LNCaP clone FGC (cell line): ENCODE measurements at regions not wholly inside any gene's neighbourhood (a gene's known extent, or its start where the extent isn't known, plus 50 kb on each side); places are given as distances from the start of the nearest gene placed in this dataset.
"Not testable (repeated sequence)": the region's sequence is repeated elsewhere in the genome, so short reads cannot be mapped to it uniquely, and the experiment has no call there.

Source experiments
- DNase-seq: peaks from one replicate; pipeline ENCODE4 v3.0.0-alpha.2; 2011; ENCODE audit warnings: low read depth
- H3K4me3 ChIP-seq: 2 replicates; pipeline ENCODE4 v1.5.1; 2011; ENCODE audit warnings: mild to moderate bottlenecking, low read depth, low read length, control low read depth
- TF ChIP-seq, protein P1 (sequence below): IDR thresholded peaks from 2 replicates; pipeline ENCODE4 v1.5.1; 2012; ENCODE audit warnings: mild to moderate bottlenecking; ENCODE audit not compliant: control insufficient read depth, insufficient read depth; ENCODE audit errors: extremely low read depth

DNA sequence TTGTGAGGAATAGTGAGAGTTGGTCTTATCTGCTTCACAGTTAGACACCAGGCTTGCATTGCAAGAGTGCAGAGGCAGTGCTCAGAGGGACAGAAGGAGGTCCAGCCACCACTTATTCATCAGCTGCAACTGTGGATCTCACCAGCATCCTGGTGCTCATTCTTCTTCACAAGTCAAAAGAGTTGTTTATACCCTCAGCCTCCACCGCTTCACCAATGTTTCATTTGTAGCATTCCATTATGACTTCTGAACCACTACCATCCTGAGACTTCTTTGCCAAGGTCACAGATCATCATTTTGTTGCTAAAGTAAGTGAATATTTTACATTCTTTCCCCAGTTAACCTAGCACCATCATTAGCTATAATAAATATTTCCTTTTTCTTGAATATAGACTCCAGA lies 230.5 kb upstream of the KITLG start:
- TF ChIP-seq, protein P1, sequence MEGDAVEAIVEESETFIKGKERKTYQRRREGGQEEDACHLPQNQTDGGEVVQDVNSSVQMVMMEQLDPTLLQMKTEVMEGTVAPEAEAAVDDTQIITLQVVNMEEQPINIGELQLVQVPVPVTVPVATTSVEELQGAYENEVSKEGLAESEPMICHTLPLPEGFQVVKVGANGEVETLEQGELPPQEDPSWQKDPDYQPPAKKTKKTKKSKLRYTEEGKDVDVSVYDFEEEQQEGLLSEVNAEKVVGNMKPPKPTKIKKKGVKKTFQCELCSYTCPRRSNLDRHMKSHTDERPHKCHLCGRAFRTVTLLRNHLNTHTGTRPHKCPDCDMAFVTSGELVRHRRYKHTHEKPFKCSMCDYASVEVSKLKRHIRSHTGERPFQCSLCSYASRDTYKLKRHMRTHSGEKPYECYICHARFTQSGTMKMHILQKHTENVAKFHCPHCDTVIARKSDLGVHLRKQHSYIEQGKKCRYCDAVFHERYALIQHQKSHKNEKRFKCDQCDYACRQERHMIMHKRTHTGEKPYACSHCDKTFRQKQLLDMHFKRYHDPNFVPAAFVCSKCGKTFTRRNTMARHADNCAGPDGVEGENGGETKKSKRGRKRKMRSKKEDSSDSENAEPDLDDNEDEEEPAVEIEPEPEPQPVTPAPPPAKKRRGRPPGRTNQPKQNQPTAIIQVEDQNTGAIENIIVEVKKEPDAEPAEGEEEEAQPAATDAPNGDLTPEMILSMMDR, result no peak
- H3K4me3 ChIP-seq, result no peak overlapping the region
- DNase-seq, result no peak

DNA sequence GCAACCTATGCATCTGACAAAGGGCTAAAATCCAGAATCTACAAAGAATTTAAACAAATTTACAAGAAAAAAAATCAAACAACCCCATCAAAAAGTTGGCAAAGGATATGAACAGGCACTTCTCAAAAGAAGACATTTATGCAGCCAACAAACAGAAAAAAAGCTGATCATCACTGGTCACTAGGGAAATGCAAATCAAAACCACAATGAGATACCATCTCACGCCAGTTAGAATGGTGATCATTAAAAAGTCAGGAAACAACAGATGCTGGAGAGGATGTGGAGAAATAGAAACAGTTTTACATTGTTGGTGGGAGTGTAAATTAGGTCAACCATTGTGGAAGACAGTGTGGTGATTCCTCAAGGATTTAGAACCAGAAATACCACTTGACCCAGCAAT lies 229.6 kb upstream of the KITLG start:
- not testable (repeated sequence) for H3K4me3 ChIP-seq, DNase-seq

DNA sequence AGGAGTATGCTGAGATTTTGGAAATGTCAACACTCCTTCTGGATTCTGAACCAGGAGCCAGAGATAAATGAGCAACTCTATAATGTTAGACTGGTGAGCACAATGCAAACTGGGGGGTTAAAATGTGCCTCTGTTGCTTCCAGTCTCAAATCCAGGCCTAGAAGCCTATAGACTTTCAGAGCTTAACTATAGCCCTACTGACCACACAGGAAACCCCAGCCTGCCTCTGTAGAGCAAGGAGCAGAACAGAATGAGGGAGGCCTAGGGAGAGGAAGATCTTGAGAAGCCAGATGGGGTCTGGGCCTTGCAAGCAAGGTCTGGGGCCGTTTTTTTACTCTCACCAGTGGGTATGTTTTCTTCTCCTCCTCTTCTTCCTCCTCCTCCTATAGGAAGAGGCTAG lies 225.4 kb upstream of the KITLG start:
- TF ChIP-seq, protein P1, result no peak
- no peak overlapping the region for H3K4me3 ChIP-seq
- no peak for DNase-seq

DNA sequence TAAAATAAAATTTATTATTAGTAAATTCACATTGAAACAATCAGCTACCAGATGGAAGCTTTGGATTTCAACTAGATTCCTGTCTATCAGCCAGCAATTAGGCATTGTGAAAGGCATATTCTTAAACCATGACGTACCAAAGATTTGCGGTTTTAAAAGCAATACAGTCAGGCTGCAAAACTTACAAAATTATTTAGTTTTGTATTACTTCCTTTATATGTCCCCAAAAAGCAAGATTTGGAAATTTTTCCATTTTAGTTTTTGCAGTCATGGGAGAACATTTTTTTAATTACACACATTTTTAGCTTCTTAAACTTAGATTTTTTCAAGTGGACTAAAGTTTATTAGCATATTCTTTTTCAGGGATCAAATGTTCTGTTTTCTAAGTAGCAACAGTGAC lies 225.0 kb upstream of the KITLG start:
- no peak for DNase-seq
- TF ChIP-seq, protein P1, result no peak
- no peak overlapping the region for H3K4me3 ChIP-seq

DNA sequence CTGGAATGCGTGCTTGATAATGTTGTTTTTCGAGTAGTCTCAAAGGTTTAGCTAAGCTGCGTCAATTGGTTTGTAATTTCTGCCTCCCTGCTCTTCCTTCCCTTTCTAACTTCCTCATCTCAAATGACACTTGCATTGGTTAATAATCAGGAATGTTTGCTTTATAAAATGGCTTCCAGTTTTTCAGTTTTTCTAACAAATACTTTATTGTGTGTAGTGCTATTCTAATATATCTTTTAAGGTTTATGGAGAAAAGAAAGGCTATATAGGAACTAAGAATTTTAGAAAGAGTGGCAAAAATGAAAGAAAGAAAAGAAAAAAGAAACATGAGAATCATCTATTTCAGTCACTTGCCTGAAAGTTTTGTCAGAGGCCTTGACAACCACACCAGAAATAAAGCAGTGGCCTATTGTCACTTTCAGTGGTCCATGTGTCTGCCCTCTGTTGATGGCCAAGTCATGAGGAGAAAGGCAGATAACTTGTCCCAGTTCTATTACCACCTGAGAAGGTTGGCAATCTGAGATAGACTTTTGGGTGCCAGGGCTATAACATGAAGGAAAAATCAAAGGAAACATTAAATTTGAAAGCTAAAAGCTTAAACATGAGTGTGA lies 221.9 kb upstream of the KITLG start:
- TF ChIP-seq, protein P1, result no peak
- H3K4me3 ChIP-seq, result no peak overlapping the region
- no peak for DNase-seq

DNA sequence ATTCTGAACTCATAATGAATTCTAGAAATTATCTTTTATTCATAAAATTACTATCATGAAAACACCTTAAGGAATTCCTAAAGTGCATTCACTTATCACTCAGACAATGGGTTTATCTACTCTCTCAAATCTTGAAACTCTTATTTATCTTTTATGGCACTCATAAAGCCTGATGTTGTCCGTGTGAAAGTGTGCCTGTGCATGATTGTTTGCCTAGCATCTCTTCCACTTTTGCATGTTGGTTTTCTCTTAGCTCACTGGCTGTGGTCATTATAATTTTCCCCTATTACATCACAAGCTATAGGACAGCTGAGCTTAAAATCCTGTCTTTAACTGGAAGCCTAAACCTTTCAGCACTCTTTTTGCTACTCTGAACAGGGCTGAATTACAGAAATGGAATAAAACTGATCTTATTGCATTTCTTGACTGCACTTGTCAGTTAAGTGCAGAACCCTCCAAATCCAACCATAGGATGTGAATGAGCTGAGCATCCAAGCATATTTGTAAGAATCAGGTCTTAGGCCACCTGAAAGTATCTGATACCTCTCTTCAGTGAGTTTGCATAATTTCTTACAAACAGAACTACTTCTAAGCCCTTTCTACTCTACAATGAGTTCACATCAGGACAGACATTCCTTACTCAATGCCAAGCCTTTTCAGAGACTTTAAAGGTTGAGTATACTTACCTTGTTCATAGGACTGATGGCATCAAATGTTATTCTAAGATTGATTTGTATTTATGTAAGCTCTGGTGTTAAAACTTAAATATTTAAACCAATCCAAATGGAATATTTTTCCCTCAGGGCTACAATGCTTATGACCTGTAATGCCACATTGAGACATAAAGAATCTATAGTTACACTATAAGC lies 221.2 kb upstream of the KITLG start:
- DNase-seq, result peak; percentile 88
- no peak overlapping the region for H3K4me3 ChIP-seq
- TF ChIP-seq, protein P1, result no peak

DNA sequence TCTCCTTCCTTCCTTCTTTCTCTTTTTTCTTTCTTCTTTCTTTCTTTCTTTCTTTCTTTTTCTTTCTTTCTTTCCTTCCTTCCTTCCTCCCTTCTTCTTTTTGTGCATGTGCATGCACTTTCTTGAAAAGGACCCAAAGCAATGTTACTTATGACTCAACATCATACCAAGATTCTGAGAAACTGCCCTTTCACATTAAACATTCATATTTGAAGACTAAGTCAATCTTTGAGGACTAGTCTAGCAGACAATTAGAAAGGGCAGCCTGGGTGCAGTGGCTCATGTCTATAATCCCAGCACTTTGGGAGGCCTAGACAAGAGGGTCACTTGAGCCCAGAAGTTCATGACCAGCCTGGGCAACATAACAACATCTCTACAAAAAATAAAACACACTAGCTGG lies 212.8 kb upstream of the KITLG start:
- DNase-seq, result no peak
- H3K4me3 ChIP-seq, result no peak overlapping the region

More for the DNA sequence above, 212.8 kb upstream of the KITLG start:
- TF ChIP-seq, protein P1, result no peak
